SU-DHL-6 (cell line): ENCODE measurements at regions not wholly inside any gene's neighbourhood (a gene's known extent, or its start where the extent isn't known, plus 50 kb on each side); places are given as distances from the start of the nearest gene placed in this dataset.

Experiments used
- EZH2phosphoT487 ChIP-seq: fragments of 200-600 bp; sonication (generic), shearing (Covaris generic); conservative IDR thresholded peaks from 2 replicates; pipeline ENCODE4 v1.6.1; 2018; ENCODE audit warnings: mild to moderate bottlenecking, antibody characterized with exemption, low read length, moderate library complexity, mixed read lengths
- TF ChIP-seq, protein P1 (sequence below): fragments of 200-600 bp; sonication (generic); IDR thresholded peaks from one replicate; pipeline ENCODE4 v1.5.1; 2017; ENCODE audit warnings: antibody characterized with exemption, mild to moderate bottlenecking, low read length, moderate library complexity; ENCODE audit not compliant: insufficient read depth, poor library complexity, severe bottlenecking

- TF ChIP-seq, protein P1, sequence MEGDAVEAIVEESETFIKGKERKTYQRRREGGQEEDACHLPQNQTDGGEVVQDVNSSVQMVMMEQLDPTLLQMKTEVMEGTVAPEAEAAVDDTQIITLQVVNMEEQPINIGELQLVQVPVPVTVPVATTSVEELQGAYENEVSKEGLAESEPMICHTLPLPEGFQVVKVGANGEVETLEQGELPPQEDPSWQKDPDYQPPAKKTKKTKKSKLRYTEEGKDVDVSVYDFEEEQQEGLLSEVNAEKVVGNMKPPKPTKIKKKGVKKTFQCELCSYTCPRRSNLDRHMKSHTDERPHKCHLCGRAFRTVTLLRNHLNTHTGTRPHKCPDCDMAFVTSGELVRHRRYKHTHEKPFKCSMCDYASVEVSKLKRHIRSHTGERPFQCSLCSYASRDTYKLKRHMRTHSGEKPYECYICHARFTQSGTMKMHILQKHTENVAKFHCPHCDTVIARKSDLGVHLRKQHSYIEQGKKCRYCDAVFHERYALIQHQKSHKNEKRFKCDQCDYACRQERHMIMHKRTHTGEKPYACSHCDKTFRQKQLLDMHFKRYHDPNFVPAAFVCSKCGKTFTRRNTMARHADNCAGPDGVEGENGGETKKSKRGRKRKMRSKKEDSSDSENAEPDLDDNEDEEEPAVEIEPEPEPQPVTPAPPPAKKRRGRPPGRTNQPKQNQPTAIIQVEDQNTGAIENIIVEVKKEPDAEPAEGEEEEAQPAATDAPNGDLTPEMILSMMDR: no peak
- TF ChIP-seq EZH2phosphoT487: no peak
Observed at GRCh38 chr3:102141928-102142239, 292.6 kb downstream of the NFKBIZ start.
